GM12878 (cell line): ENCODE measurements at regions not wholly inside any gene's neighbourhood (a gene's known extent, or its start where the extent isn't known, plus 50 kb on each side); places are given as distances from the start of the nearest gene placed in this dataset.

Experiments
- ATAC-seq: fragments of 200-7000 bp; cut with Tn5 transposase; 3 replicates; pipeline ENCODE4 v1.9.1; 2020; ENCODE audit warnings: mild to moderate bottlenecking, moderate library complexity
- BruUV-seq: library from RNA; stranded (reverse); fragments of 400-500 nt; replicated peaks from 2 replicates; lab custom pipeline; 2021; lab: Mats Ljungman, UMichigan
- CTCF ChIA-PET: fragments of 300-600 bp; sonication (Branson Sonifier 250); formaldehyde crosslinking; extraction: SDS; loops from one replicate; lab custom pipeline; 2021; ENCODE audit warnings: inconsistent platforms; lab: Yijun Ruan, JAX
- POLR2A ChIA-PET: fragments of 350-600 bp; formaldehyde crosslinking; extraction: SDS; loops from one replicate; lab custom pipeline; 2021; ENCODE audit warnings: inconsistent platforms; lab: Charles Lee
- RAD21 ChIA-PET: fragments of 300-600 bp; sonication (Branson Sonifier 250); formaldehyde crosslinking; loops from one replicate; lab custom pipeline; 2023; ENCODE audit warnings: antibody characterized with exemption; ENCODE audit not compliant: unreplicated experiment; lab: Charles Lee
- SMC1A ChIA-PET: fragments of 300-600 bp; sonication (Branson Sonifier 250); formaldehyde crosslinking; loops from one replicate; lab custom pipeline; 2023; ENCODE audit not compliant: unreplicated experiment, uncharacterized antibody; lab: Charles Lee
- DNase-seq: peaks from one replicate; pipeline ENCODE4 v3.0.0-alpha.2; 2011; ENCODE audit warnings: low read depth, low spot score
- FAIRE-seq: peaks from 3 replicates; lab custom pipeline; 2011; peaks lifted over from hg19 to GRCh38; lab: Jason Lieb, UNC
- H2AFZ ChIP-seq: 2 replicates; pipeline ENCODE4 v1.6.0; 2011; ENCODE audit warnings: low read depth, low read length, control low read depth; ENCODE audit not compliant: control insufficient read depth
- H3K27ac ChIP-seq: 2 replicates; pipeline ENCODE4 v1.5.1; 2011; ENCODE audit warnings: control low read depth; ENCODE audit not compliant: control insufficient read depth, insufficient read depth
- H3K27me3 ChIP-seq, 2 experiments: replicated peaks in 1 of 2; 2 replicates each; pipeline versions ENCODE4 v1.6.0 to v1.6.1; 2011; ENCODE audit warnings: low read length in 1 of 2; ENCODE audit not compliant: control insufficient read depth in 2 of 2, insufficient read depth in 2 of 2
- H3K36me3 ChIP-seq, 2 experiments: 2 replicates each; pipeline ENCODE4 v1.5.1; 2011; ENCODE audit warnings: low read length in 1 of 2; ENCODE audit not compliant: control insufficient read depth in 2 of 2, insufficient read depth in 2 of 2
- H3K4me1 ChIP-seq: 2 replicates; pipeline ENCODE4 v1.6.1; 2011; ENCODE audit warnings: mild to moderate bottlenecking, low read length, moderate library complexity, mixed read lengths; ENCODE audit not compliant: control insufficient read depth, insufficient read depth
- H3K4me2 ChIP-seq: 2 replicates; pipeline ENCODE4 v1.6.0; 2011; ENCODE audit warnings: control low read depth; ENCODE audit not compliant: control insufficient read depth, insufficient read depth
- H3K4me3 ChIP-seq: fragments of 200-600 bp; sonication (generic); 2 replicates; pipeline ENCODE4 v1.5.1; 2016
- H3K79me2 ChIP-seq: 2 replicates; pipeline ENCODE4 v1.6.0; 2011; ENCODE audit warnings: low read length; ENCODE audit not compliant: control insufficient read depth, insufficient read depth
- H3K9ac ChIP-seq: 2 replicates; pipeline ENCODE4 v1.8.0; 2011; ENCODE audit warnings: low read length, control low read depth, mixed read lengths; ENCODE audit not compliant: control insufficient read depth, insufficient read depth
- H3K9me3 ChIP-seq: replicated peaks from 3 replicates; pipeline ENCODE4 v1.5.1; 2011; ENCODE audit warnings: mild to moderate bottlenecking, low read length; ENCODE audit not compliant: control insufficient read depth, insufficient read depth
- H4K20me1 ChIP-seq: 2 replicates; pipeline ENCODE4 v1.6.0; 2011; ENCODE audit not compliant: control insufficient read depth, insufficient read depth
- CEBPB ChIP-seq, 2 experiments: fragments of 150-350 bp in 1 of 2; IDR thresholded peaks; 2 replicates each; pipeline ENCODE4 v1.6.1; 2012 to 2014; ENCODE audit warnings: low read depth in 2 of 2, low read length in 2 of 2, borderline replicate concordance in 1 of 2, inconsistent platforms in 1 of 2
- MXI1 ChIP-seq: fragments of 150-350 bp; IDR thresholded peaks from 2 replicates; pipeline ENCODE4 v1.6.1; 2011; ENCODE audit warnings: low read depth, mild to moderate bottlenecking, inconsistent platforms, low read length, improper control_type of control experiment
- SMAD1 ChIP-seq: fragments of 450-650 bp; IDR thresholded peaks from 2 replicates; pipeline ENCODE4 v1.6.1; 2018; ENCODE audit warnings: mild to moderate bottlenecking, low read depth; ENCODE audit not compliant: partially characterized antibody
- TARDBP ChIP-seq: IDR thresholded peaks from 2 replicates; pipeline ENCODE4 v1.6.1; 2016; ENCODE audit warnings: borderline replicate concordance
- WGBS: methylation state at CpG from one replicate; pipeline ENCODE4 v1.1.6; 2016; ENCODE audit warnings: low lambda C conversion rate; ENCODE audit not compliant: insufficient replicate concordance, insufficient coverage; ENCODE audit errors: missing lambda C conversion rate; 5-methylcytosine and 5-hydroxymethylcytosine counted together
- in situ Hi-C: fragments of 300-500 bp; cut with MboI; formaldehyde crosslinking; loops from 9 replicates; pipeline ENCODE4 v1.14.3; 2018; ENCODE audit warnings: mixed read lengths
- intact Hi-C: fragments of 100-400 bp; cut with micrococcal nuclease; formaldehyde crosslinking; loops from one replicate; pipeline ENCODE4 v1.14.2; 2022; ENCODE audit not compliant: unreplicated experiment
- TF ChIP-seq, protein P1 (sequence below): fragments of 450-650 bp; IDR thresholded peaks from 2 replicates; pipeline ENCODE4 v1.6.1; 2017; ENCODE audit warnings: mild to moderate bottlenecking, moderate library complexity
- TF ChIP-seq, protein P2 (sequence below): IDR thresholded peaks from 2 replicates; pipeline ENCODE4 v1.6.1; 2012; ENCODE audit warnings: low read depth, low read length, improper control_type of control experiment
- TF ChIP-seq, protein P3 (sequence below): fragments of 450-650 bp; IDR thresholded peaks from 2 replicates; pipeline ENCODE4 v1.6.1; 2017; ENCODE audit warnings: mild to moderate bottlenecking, moderate library complexity

DNA sequence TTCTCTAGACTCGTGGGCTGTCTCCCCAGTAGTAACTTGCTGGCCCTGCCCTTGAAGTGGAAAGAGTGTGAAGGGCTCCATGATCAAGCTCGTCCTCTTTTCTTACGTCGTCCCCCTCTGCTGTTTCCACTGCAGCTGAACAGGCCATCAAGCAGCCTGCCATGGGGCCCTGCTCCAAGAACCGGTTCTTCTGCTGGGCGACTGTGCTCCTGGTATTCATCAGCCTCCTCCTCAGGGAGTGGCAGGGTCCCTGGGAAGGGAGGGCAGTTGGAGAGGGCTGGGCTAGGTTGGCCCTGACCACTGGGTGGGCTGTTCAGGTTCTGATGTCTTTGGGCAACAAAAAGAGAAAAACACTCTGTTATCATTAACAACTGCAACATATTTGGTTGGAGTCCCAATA lies 151.5 kb downstream of the FCRL5 start:
- SMC1A ChIA-PET = interaction anchor here (1.0 to 11.0 kb wide), 4 partner anchors 19 to 105 kb away, joined by 4 to 134 read pairs (median 28); no protein-coding TSS in a partner anchor
- no peak overlapping the region for H2AFZ ChIP-seq
- in situ Hi-C loops (no loop called here), intact Hi-C loops (no loop called here)
- no peaks in the 10 kb centered on the region for H4K20me1 ChIP-seq
- ATAC-seq = no peak
- no peak overlapping the region for H3K4me2 ChIP-seq
- WGBS = 14% methylated on average over 6 of the region's 6 CpGs
- H3K27me3 ChIP-seq = peaks cover 0 to 3% of the 10 kb centered on the region in 2 experiments; a peak in 1 of 4 replicates
- H3K36me3 ChIP-seq = no peaks in the 10 kb centered on the region
- POLR2A ChIA-PET = no interaction called here
- DNase-seq = no peak
- peaks cover 27% of the 10 kb centered on the region for H3K4me1 ChIP-seq
- TF ChIP-seq MXI1 = no peak
- no peak for TF ChIP-seq SMAD1
- TF ChIP-seq, protein P1, sequence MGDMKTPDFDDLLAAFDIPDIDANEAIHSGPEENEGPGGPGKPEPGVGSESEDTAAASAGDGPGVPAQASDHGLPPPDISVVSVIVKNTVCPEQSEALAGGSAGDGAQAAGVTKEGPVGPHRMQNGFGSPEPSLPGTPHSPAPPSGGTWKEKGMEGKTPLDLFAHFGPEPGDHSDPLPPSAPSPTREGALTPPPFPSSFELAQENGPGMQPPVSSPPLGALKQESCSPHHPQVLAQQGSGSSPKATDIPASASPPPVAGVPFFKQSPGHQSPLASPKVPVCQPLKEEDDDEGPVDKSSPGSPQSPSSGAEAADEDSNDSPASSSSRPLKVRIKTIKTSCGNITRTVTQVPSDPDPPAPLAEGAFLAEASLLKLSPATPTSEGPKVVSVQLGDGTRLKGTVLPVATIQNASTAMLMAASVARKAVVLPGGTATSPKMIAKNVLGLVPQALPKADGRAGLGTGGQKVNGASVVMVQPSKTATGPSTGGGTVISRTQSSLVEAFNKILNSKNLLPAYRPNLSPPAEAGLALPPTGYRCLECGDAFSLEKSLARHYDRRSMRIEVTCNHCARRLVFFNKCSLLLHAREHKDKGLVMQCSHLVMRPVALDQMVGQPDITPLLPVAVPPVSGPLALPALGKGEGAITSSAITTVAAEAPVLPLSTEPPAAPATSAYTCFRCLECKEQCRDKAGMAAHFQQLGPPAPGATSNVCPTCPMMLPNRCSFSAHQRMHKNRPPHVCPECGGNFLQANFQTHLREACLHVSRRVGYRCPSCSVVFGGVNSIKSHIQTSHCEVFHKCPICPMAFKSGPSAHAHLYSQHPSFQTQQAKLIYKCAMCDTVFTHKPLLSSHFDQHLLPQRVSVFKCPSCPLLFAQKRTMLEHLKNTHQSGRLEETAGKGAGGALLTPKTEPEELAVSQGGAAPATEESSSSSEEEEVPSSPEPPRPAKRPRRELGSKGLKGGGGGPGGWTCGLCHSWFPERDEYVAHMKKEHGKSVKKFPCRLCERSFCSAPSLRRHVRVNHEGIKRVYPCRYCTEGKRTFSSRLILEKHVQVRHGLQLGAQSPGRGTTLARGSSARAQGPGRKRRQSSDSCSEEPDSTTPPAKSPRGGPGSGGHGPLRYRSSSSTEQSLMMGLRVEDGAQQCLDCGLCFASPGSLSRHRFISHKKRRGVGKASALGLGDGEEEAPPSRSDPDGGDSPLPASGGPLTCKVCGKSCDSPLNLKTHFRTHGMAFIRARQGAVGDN = no peak
- TF ChIP-seq, protein P2, sequence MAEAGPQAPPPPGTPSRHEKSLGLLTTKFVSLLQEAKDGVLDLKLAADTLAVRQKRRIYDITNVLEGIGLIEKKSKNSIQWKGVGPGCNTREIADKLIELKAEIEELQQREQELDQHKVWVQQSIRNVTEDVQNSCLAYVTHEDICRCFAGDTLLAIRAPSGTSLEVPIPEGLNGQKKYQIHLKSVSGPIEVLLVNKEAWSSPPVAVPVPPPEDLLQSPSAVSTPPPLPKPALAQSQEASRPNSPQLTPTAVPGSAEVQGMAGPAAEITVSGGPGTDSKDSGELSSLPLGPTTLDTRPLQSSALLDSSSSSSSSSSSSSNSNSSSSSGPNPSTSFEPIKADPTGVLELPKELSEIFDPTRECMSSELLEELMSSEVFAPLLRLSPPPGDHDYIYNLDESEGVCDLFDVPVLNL = no peak
- TF ChIP-seq, protein P3, sequence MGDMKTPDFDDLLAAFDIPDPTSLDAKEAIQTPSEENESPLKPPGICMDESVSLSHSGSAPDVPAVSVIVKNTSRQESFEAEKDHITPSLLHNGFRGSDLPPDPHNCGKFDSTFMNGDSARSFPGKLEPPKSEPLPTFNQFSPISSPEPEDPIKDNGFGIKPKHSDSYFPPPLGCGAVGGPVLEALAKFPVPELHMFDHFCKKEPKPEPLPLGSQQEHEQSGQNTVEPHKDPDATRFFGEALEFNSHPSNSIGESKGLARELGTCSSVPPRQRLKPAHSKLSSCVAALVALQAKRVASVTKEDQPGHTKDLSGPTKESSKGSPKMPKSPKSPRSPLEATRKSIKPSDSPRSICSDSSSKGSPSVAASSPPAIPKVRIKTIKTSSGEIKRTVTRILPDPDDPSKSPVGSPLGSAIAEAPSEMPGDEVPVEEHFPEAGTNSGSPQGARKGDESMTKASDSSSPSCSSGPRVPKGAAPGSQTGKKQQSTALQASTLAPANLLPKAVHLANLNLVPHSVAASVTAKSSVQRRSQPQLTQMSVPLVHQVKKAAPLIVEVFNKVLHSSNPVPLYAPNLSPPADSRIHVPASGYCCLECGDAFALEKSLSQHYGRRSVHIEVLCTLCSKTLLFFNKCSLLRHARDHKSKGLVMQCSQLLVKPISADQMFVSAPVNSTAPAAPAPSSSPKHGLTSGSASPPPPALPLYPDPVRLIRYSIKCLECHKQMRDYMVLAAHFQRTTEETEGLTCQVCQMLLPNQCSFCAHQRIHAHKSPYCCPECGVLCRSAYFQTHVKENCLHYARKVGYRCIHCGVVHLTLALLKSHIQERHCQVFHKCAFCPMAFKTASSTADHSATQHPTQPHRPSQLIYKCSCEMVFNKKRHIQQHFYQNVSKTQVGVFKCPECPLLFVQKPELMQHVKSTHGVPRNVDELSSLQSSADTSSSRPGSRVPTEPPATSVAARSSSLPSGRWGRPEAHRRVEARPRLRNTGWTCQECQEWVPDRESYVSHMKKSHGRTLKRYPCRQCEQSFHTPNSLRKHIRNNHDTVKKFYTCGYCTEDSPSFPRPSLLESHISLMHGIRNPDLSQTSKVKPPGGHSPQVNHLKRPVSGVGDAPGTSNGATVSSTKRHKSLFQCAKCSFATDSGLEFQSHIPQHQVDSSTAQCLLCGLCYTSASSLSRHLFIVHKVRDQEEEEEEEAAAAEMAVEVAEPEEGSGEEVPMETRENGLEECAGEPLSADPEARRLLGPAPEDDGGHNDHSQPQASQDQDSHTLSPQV = no peak
- no peak for TF ChIP-seq TARDBP
- TF ChIP-seq CEBPB (IDR thresholded peaks at IDR 0.05; ENCODE audit: borderline replicate concordance in 1 of 2, low read depth in 2 of 2, low read length in 2 of 2) = no peak
- no TSS peak for BruUV-seq
- H3K9ac ChIP-seq = no peak overlapping the region
- H3K4me3 ChIP-seq = no peak overlapping the region
- no peak for FAIRE-seq
- H3K9me3 ChIP-seq = no peaks in the 10 kb centered on the region
- CTCF ChIA-PET = interaction anchor here (0.9 to 4.9 kb wide), 9 partner anchors 14 to 209 kb away, joined by 3 to 31 read pairs (median 7); no protein-coding TSS in a partner anchor
- no peaks in the 10 kb centered on the region for H3K79me2 ChIP-seq
- H3K27ac ChIP-seq = no peak overlapping the region
- RAD21 ChIA-PET = interaction anchor here (0.7 to 4.9 kb wide), 8 partner anchors 14 to 227 kb away, joined by 3 to 50 read pairs (median 4); no protein-coding TSS in a partner anchor
